ENCODE measurements at regions not wholly inside any gene's neighbourhood (a gene's known extent, or its start where the extent isn't known, plus 50 kb on each side); places are given as distances from the start of the nearest gene placed in this dataset.
"Not testable (repeated sequence)": the region's sequence is repeated elsewhere in the genome, so short reads cannot be mapped to it uniquely, and the experiment has no call there.

GRCh38 chr6:67952948-67953347 lies 682.1 kb upstream of the ADGRB3 start:
- Histone ChIP-seq H3K4me1 (ENCODE audit: control insufficient read depth in 1 of 2, insufficient read depth in 2 of 2, low read length in 2 of 2) (no peaks in the 10 kb centered on the region), H3K36me3 (ENCODE audit: control insufficient read depth in 1 of 2, insufficient read depth in 2 of 2, low read length in 1 of 2) (no peaks in the 10 kb centered on the region), H3K27ac (ENCODE audit: low read depth in 1 of 2, low read length in 2 of 2) (no peak overlapping the region), H3K27me3 (ENCODE audit: control insufficient read depth in 1 of 2, insufficient read depth in 2 of 2, low read length in 1 of 2) (no peaks in the 10 kb centered on the region), H3K4me3 (ENCODE audit: low read length in 2 of 2) (no peak overlapping the region), H3K9me3 (ENCODE audit: control insufficient read depth, low read length) (no peaks in the 10 kb centered on the region)
- WGBS, 2 donors, result 26 to 46% methylated on average over 1 of the region's 1 CpG
- DNase-seq (no peak), ATAC-seq (ENCODE audit: low FRiP score) (no peak)
- intact Hi-C loops (cut with DNase I), result no loop called here

GRCh38 chr6:67952121-67952520 lies 683.0 kb upstream of the ADGRB3 start:
- H3K27me3 ChIP-seq (ENCODE audit: control insufficient read depth in 1 of 2, insufficient read depth in 2 of 2, low read length in 1 of 2), result no peaks in the 10 kb centered on the region
- intact Hi-C loops (cut with DNase I), result no loop called here
- no peak overlapping the region for H3K27ac ChIP-seq (ENCODE audit: low read depth in 1 of 2, low read length in 2 of 2)
- H3K4me3 ChIP-seq (ENCODE audit: low read length in 2 of 2), result no peak overlapping the region
- no peaks in the 10 kb centered on the region for H3K36me3 ChIP-seq (ENCODE audit: control insufficient read depth in 1 of 2, insufficient read depth in 2 of 2, low read length in 1 of 2)
- no peaks in the 10 kb centered on the region for H3K4me1 ChIP-seq (ENCODE audit: control insufficient read depth in 1 of 2, insufficient read depth in 2 of 2, low read length in 2 of 2)
- WGBS, 2 donors, result 53 to 57% methylated on average over 1 of the region's 1 CpG
- ATAC-seq (ENCODE audit: low FRiP score) (no peak), DNase-seq (no peak)
- no peaks in the 10 kb centered on the region for H3K9me3 ChIP-seq (ENCODE audit: control insufficient read depth, low read length)

GRCh38 chr6:67947762-67948161 lies 687.3 kb upstream of the ADGRB3 start:
- intact Hi-C loops (cut with DNase I); H3K27ac ChIP-seq (ENCODE audit: low read depth in 1 of 2, low read length in 2 of 2); H3K9me3 ChIP-seq (ENCODE audit: control insufficient read depth, low read length); H3K27me3 ChIP-seq (ENCODE audit: control insufficient read depth in 1 of 2, insufficient read depth in 2 of 2, low read length in 1 of 2); H3K36me3 ChIP-seq (ENCODE audit: control insufficient read depth in 1 of 2, insufficient read depth in 2 of 2, low read length in 1 of 2); H3K4me1 ChIP-seq (ENCODE audit: control insufficient read depth in 1 of 2, insufficient read depth in 2 of 2, low read length in 2 of 2); H3K4me3 ChIP-seq (ENCODE audit: low read length in 2 of 2); DNase-seq; ATAC-seq (ENCODE audit: low FRiP score): not testable (repeated sequence)
- 95 to 100% methylated on average over 1 of the region's 1 CpG for WGBS, 2 donors

GRCh38 chr6:67935976-67936477 lies 699.1 kb upstream of the ADGRB3 start:
- no peaks in the 10 kb centered on the region for H3K9me3 ChIP-seq (ENCODE audit: control insufficient read depth, low read length)
- no peak overlapping the region for H3K4me3 ChIP-seq (ENCODE audit: low read length in 2 of 2)
- no peak overlapping the region for H3K27ac ChIP-seq (ENCODE audit: low read depth in 1 of 2, low read length in 2 of 2)
- H3K27me3 ChIP-seq (ENCODE audit: control insufficient read depth in 1 of 2, insufficient read depth in 2 of 2, low read length in 1 of 2), result no peaks in the 10 kb centered on the region
- no peaks in the 10 kb centered on the region for H3K36me3 ChIP-seq (ENCODE audit: control insufficient read depth in 1 of 2, insufficient read depth in 2 of 2, low read length in 1 of 2)
- intact Hi-C loops (cut with DNase I), result no loop called here
- ATAC-seq (ENCODE audit: low FRiP score) (no peak), DNase-seq (no peak)
- 86 to 94% methylated on average over 2 of the region's 2 CpGs for WGBS, 2 donors
- no peaks in the 10 kb centered on the region for H3K4me1 ChIP-seq (ENCODE audit: control insufficient read depth in 1 of 2, insufficient read depth in 2 of 2, low read length in 2 of 2)

- 69 to 73% methylated on average over 1 of the region's 1 CpG for WGBS, 2 donors
- Histone ChIP-seq H3K9me3 (ENCODE audit: control insufficient read depth, low read length) (no peaks in the 10 kb centered on the region), H3K4me3 (ENCODE audit: low read length in 2 of 2) (no peak overlapping the region), H3K27ac (ENCODE audit: low read depth in 1 of 2, low read length in 2 of 2) (no peak overlapping the region), H3K36me3 (ENCODE audit: control insufficient read depth in 1 of 2, insufficient read depth in 2 of 2, low read length in 1 of 2) (no peaks in the 10 kb centered on the region), H3K27me3 (ENCODE audit: control insufficient read depth in 1 of 2, insufficient read depth in 2 of 2, low read length in 1 of 2) (no peaks in the 10 kb centered on the region), H3K4me1 (ENCODE audit: control insufficient read depth in 1 of 2, insufficient read depth in 2 of 2, low read length in 2 of 2) (no peaks in the 10 kb centered on the region)
- intact Hi-C loops (cut with DNase I), result no loop called here
- ATAC-seq (ENCODE audit: low FRiP score) (no peak), DNase-seq (no peak)
Measured at GRCh38 chr6:67933278-67933677, 701.8 kb upstream of the ADGRB3 start.

GRCh38 chr6:67922588-67922987 lies 712.5 kb upstream of the ADGRB3 start:
- H3K27me3 ChIP-seq (ENCODE audit: control insufficient read depth in 1 of 2, insufficient read depth in 2 of 2, low read length in 1 of 2); H3K4me1 ChIP-seq (ENCODE audit: control insufficient read depth in 1 of 2, insufficient read depth in 2 of 2, low read length in 2 of 2); ATAC-seq (ENCODE audit: low FRiP score); H3K36me3 ChIP-seq (ENCODE audit: control insufficient read depth in 1 of 2, insufficient read depth in 2 of 2, low read length in 1 of 2); intact Hi-C loops (cut with DNase I); DNase-seq; H3K9me3 ChIP-seq (ENCODE audit: control insufficient read depth, low read length); H3K27ac ChIP-seq (ENCODE audit: low read depth in 1 of 2, low read length in 2 of 2); H3K4me3 ChIP-seq (ENCODE audit: low read length in 2 of 2): not testable (repeated sequence)
- 65 to 85% methylated on average over 2 of the region's 3 CpGs for WGBS, 2 donors

GRCh38 chr6:67920040-67920439 lies 715.0 kb upstream of the ADGRB3 start:
- H3K4me1 ChIP-seq (ENCODE audit: control insufficient read depth in 1 of 2, insufficient read depth in 2 of 2, low read length in 2 of 2); H3K27me3 ChIP-seq (ENCODE audit: control insufficient read depth in 1 of 2, insufficient read depth in 2 of 2, low read length in 1 of 2); H3K4me3 ChIP-seq (ENCODE audit: low read length in 2 of 2); H3K27ac ChIP-seq (ENCODE audit: low read depth in 1 of 2, low read length in 2 of 2); intact Hi-C loops (cut with DNase I); ATAC-seq (ENCODE audit: low FRiP score); DNase-seq; H3K9me3 ChIP-seq (ENCODE audit: control insufficient read depth, low read length); H3K36me3 ChIP-seq (ENCODE audit: control insufficient read depth in 1 of 2, insufficient read depth in 2 of 2, low read length in 1 of 2): not testable (repeated sequence)
- 76 to 93% methylated on average over 1 of the region's 1 CpG for WGBS, 2 donors

- ATAC-seq (ENCODE audit: low FRiP score), result no peak
- intact Hi-C loops (cut with DNase I), result no loop called here
- DNase-seq, result no peak
- H3K4me3 ChIP-seq (ENCODE audit: low read length in 2 of 2), result no peak overlapping the region
- no peaks in the 10 kb centered on the region for H3K36me3 ChIP-seq (ENCODE audit: control insufficient read depth in 1 of 2, insufficient read depth in 2 of 2, low read length in 1 of 2)
- 17 to 20% methylated on average over 2 of the region's 2 CpGs for WGBS, 2 donors
- no peak overlapping the region for H3K27ac ChIP-seq (ENCODE audit: low read depth in 1 of 2, low read length in 2 of 2)
- H3K27me3 ChIP-seq (ENCODE audit: control insufficient read depth in 1 of 2, insufficient read depth in 2 of 2, low read length in 1 of 2), result no peaks in the 10 kb centered on the region
- no peaks in the 10 kb centered on the region for H3K4me1 ChIP-seq (ENCODE audit: control insufficient read depth in 1 of 2, insufficient read depth in 2 of 2, low read length in 2 of 2)
- no peaks in the 10 kb centered on the region for H3K9me3 ChIP-seq (ENCODE audit: control insufficient read depth, low read length)
Measured at GRCh38 chr6:67916399-67916798, 718.7 kb upstream of the ADGRB3 start.

GRCh38 chr6:67914419-67914818 lies 720.7 kb upstream of the ADGRB3 start:
- Histone ChIP-seq H3K27ac (ENCODE audit: low read depth in 1 of 2, low read length in 2 of 2) (no peak overlapping the region), H3K4me3 (ENCODE audit: low read length in 2 of 2) (no peak overlapping the region), H3K4me1 (ENCODE audit: control insufficient read depth in 1 of 2, insufficient read depth in 2 of 2, low read length in 2 of 2) (no peaks in the 10 kb centered on the region), H3K27me3 (ENCODE audit: control insufficient read depth in 1 of 2, insufficient read depth in 2 of 2, low read length in 1 of 2) (no peaks in the 10 kb centered on the region), H3K9me3 (ENCODE audit: control insufficient read depth, low read length) (no peaks in the 10 kb centered on the region), H3K36me3 (ENCODE audit: control insufficient read depth in 1 of 2, insufficient read depth in 2 of 2, low read length in 1 of 2) (no peaks in the 10 kb centered on the region)
- intact Hi-C loops (cut with DNase I), result no loop called here
- DNase-seq (no peak), ATAC-seq (ENCODE audit: low FRiP score) (no peak)
- WGBS, 2 donors, result 0 to 89% methylated on average over 1 of the region's 1 CpG

Data from aorta (tissue), 5 donors.